ENCODE measurements at regions not wholly inside any gene's neighbourhood (a gene's known extent, or its start where the extent isn't known, plus 50 kb on each side); places are given as distances from the start of the nearest gene placed in this dataset.
A peak's percentile ranks its signal among the peaks of the same experiment; 100 is the strongest.

GRCh38 chr4:138577145-138577544, 335.0 kb upstream of the SLC7A11 start:
- Histone ChIP-seq H4K20me1 (ENCODE audit: control insufficient read depth, insufficient read depth, low read depth, low read length) (no peaks in the 10 kb centered on the region), H3F3A (ENCODE audit: control insufficient read depth, insufficient read depth) (no peaks in the 10 kb centered on the region), H3K27me3 (ENCODE audit: control insufficient read depth, low read length) (no peaks in the 10 kb centered on the region), H3K36me3 (ENCODE audit: control insufficient read depth, low read length) (no peaks in the 10 kb centered on the region), H3K4me3 (ENCODE audit: low read length) (no peak overlapping the region), H3K27ac (ENCODE audit: low read depth, low read length) (no peak overlapping the region), H3K4me2 (ENCODE audit: low read length) (no peak overlapping the region), H3K79me2 (ENCODE audit: control insufficient read depth, low read length) (no peaks in the 10 kb centered on the region), H3K4me1 (ENCODE audit: control insufficient read depth, low read length) (no peaks in the 10 kb centered on the region), H3K9me3 (ENCODE audit: control insufficient read depth, insufficient read depth, low read length) (no peaks in the 10 kb centered on the region), H3K9me2 (replicated peaks; ENCODE audit: control insufficient read depth, low read length) (no peaks in the 10 kb centered on the region)
- TF ChIP-seq EZH2phosphoT487 (IDR thresholded peaks at IDR 0.05; ENCODE audit: borderline replicate concordance, low read length) (no peak), CTCF (IDR thresholded peaks at IDR 0.05; ENCODE audit: low read depth, low read length, poor library complexity, severe bottlenecking) (no peak)

- H3K4me1 ChIP-seq (ENCODE audit: control insufficient read depth, low read length) = no peaks in the 10 kb centered on the region
- H3K27me3 ChIP-seq (ENCODE audit: control insufficient read depth, low read length) = no peaks in the 10 kb centered on the region
- no peaks in the 10 kb centered on the region for H3K79me2 ChIP-seq (ENCODE audit: control insufficient read depth, low read length)
- H3K27ac ChIP-seq (ENCODE audit: low read depth, low read length) = no peak overlapping the region
- TF ChIP-seq EZH2phosphoT487 (IDR thresholded peaks at IDR 0.05; ENCODE audit: borderline replicate concordance, low read length) = no peak
- TF ChIP-seq CTCF (IDR thresholded peaks at IDR 0.05; ENCODE audit: low read depth, low read length, poor library complexity, severe bottlenecking) = peak; percentile 55
- H3K4me2 ChIP-seq (ENCODE audit: low read length) = no peak overlapping the region
- no peaks in the 10 kb centered on the region for H4K20me1 ChIP-seq (ENCODE audit: control insufficient read depth, insufficient read depth, low read depth, low read length)
- H3K9me2 ChIP-seq (replicated peaks; ENCODE audit: control insufficient read depth, low read length) = no peaks in the 10 kb centered on the region
- H3F3A ChIP-seq (ENCODE audit: control insufficient read depth, insufficient read depth) = no peaks in the 10 kb centered on the region
- H3K4me3 ChIP-seq (ENCODE audit: low read length) = no peak overlapping the region
- no peaks in the 10 kb centered on the region for H3K36me3 ChIP-seq (ENCODE audit: control insufficient read depth, low read length)
- H3K9me3 ChIP-seq (ENCODE audit: control insufficient read depth, insufficient read depth, low read length) = no peaks in the 10 kb centered on the region
Observed at GRCh38 chr4:138576684-138577083, 334.5 kb upstream of the SLC7A11 start.

GRCh38 chr4:138573246-138573645, 331.1 kb upstream of the SLC7A11 start:
- Histone ChIP-seq H3K9me3 (ENCODE audit: control insufficient read depth, insufficient read depth, low read length) (no peaks in the 10 kb centered on the region), H3K4me2 (ENCODE audit: low read length) (no peak overlapping the region), H3K4me3 (ENCODE audit: low read length) (no peak overlapping the region), H4K20me1 (ENCODE audit: control insufficient read depth, insufficient read depth, low read depth, low read length) (no peaks in the 10 kb centered on the region), H3K9me2 (replicated peaks; ENCODE audit: control insufficient read depth, low read length) (no peaks in the 10 kb centered on the region), H3K79me2 (ENCODE audit: control insufficient read depth, low read length) (no peaks in the 10 kb centered on the region), H3K36me3 (ENCODE audit: control insufficient read depth, low read length) (no peaks in the 10 kb centered on the region), H3K27ac (ENCODE audit: low read depth, low read length) (no peak overlapping the region), H3K27me3 (ENCODE audit: control insufficient read depth, low read length) (no peaks in the 10 kb centered on the region), H3F3A (ENCODE audit: control insufficient read depth, insufficient read depth) (no peaks in the 10 kb centered on the region), H3K4me1 (ENCODE audit: control insufficient read depth, low read length) (no peaks in the 10 kb centered on the region)
- TF ChIP-seq EZH2phosphoT487 (IDR thresholded peaks at IDR 0.05; ENCODE audit: borderline replicate concordance, low read length) (no peak), CTCF (IDR thresholded peaks at IDR 0.05; ENCODE audit: low read depth, low read length, poor library complexity, severe bottlenecking) (no peak)

- TF ChIP-seq CTCF (IDR thresholded peaks at IDR 0.05; ENCODE audit: low read depth, low read length, poor library complexity, severe bottlenecking) = no peak
- no peak for TF ChIP-seq EZH2phosphoT487 (IDR thresholded peaks at IDR 0.05; ENCODE audit: borderline replicate concordance, low read length)
- Histone ChIP-seq H3K36me3 (ENCODE audit: control insufficient read depth, low read length) (no peaks in the 10 kb centered on the region), H3K4me3 (ENCODE audit: low read length) (no peak overlapping the region), H3K9me3 (ENCODE audit: control insufficient read depth, insufficient read depth, low read length) (no peaks in the 10 kb centered on the region), H3K27ac (ENCODE audit: low read depth, low read length) (no peak overlapping the region), H3K4me2 (ENCODE audit: low read length) (no peak overlapping the region), H3K27me3 (ENCODE audit: control insufficient read depth, low read length) (no peaks in the 10 kb centered on the region), H4K20me1 (ENCODE audit: control insufficient read depth, insufficient read depth, low read depth, low read length) (no peaks in the 10 kb centered on the region), H3K4me1 (ENCODE audit: control insufficient read depth, low read length) (no peaks in the 10 kb centered on the region), H3K9me2 (replicated peaks; ENCODE audit: control insufficient read depth, low read length) (no peaks in the 10 kb centered on the region), H3F3A (ENCODE audit: control insufficient read depth, insufficient read depth) (no peaks in the 10 kb centered on the region), H3K79me2 (ENCODE audit: control insufficient read depth, low read length) (no peaks in the 10 kb centered on the region)
Observed at GRCh38 chr4:138572007-138572406, 329.9 kb upstream of the SLC7A11 start.

All from DOHH2 (cell line).